ENCODE measurements at regions not wholly inside any gene's neighbourhood (a gene's known extent, or its start where the extent isn't known, plus 50 kb on each side); places are given as distances from the start of the nearest gene placed in this dataset.

- no peaks in the 10 kb centered on the region for H3K9me3 ChIP-seq
- TF ChIP-seq EP300 (IDR thresholded peaks at IDR 0.05) (no peak), POLR2AphosphoS5 (IDR thresholded peaks at IDR 0.05) (no peak), POLR2A (IDR thresholded peaks at IDR 0.05) (no peak)
- TF ChIP-seq, protein P1, sequence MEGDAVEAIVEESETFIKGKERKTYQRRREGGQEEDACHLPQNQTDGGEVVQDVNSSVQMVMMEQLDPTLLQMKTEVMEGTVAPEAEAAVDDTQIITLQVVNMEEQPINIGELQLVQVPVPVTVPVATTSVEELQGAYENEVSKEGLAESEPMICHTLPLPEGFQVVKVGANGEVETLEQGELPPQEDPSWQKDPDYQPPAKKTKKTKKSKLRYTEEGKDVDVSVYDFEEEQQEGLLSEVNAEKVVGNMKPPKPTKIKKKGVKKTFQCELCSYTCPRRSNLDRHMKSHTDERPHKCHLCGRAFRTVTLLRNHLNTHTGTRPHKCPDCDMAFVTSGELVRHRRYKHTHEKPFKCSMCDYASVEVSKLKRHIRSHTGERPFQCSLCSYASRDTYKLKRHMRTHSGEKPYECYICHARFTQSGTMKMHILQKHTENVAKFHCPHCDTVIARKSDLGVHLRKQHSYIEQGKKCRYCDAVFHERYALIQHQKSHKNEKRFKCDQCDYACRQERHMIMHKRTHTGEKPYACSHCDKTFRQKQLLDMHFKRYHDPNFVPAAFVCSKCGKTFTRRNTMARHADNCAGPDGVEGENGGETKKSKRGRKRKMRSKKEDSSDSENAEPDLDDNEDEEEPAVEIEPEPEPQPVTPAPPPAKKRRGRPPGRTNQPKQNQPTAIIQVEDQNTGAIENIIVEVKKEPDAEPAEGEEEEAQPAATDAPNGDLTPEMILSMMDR (IDR thresholded peaks at IDR 0.05), result no peak
- no peak overlapping the region for H3K4me3 ChIP-seq
- no peaks in the 10 kb centered on the region for H3K4me1 ChIP-seq
- no peaks in the 10 kb centered on the region for H3K27me3 ChIP-seq
- intact Hi-C loops (cut with DNase I), result no loop called here
- no peak for DNase-seq
- H3K27ac ChIP-seq, result no peak overlapping the region
- no peaks in the 10 kb centered on the region for H3K36me3 ChIP-seq
Measured at GRCh38 chr3:21934591-21934990, 183.6 kb upstream of the ZNF385D start.

DNA sequence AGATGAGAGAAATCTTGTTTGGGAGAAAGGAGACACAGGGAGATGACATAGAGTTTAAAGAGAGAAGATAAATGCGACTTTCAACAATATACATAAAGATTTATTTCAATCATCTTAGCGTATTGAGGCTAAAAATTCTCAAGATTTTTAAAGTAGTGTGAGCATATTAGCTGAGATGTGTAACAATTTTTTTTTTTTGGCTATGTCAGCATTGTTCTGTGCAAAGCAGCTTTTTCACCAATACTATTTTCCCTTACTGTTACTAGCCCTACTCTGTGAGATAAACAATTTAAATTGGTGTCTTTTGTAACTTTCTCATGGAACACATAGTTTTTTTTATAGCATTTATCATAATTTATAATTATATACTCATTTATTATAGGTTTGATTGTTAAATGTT, 185.2 kb upstream of the ZNF385D start:
- TF ChIP-seq POLR2A (IDR thresholded peaks at IDR 0.05), result no peak
- TF ChIP-seq, protein P1 (IDR thresholded peaks at IDR 0.05), result no peak
- no peak for TF ChIP-seq EP300 (IDR thresholded peaks at IDR 0.05)
- TF ChIP-seq POLR2AphosphoS5 (IDR thresholded peaks at IDR 0.05), result no peak
- Histone ChIP-seq H3K36me3 (no peaks in the 10 kb centered on the region), H3K9me3 (no peaks in the 10 kb centered on the region), H3K4me3 (no peak overlapping the region), H3K4me1 (no peaks in the 10 kb centered on the region), H3K27ac (no peak overlapping the region), H3K27me3 (no peaks in the 10 kb centered on the region)
- no peak for DNase-seq
- intact Hi-C loops (cut with DNase I), result no loop called here
- WGBS, 2 donors, result 88 to 95% methylated on average over 2 of the region's 2 CpGs

GRCh38 chr3:21938267-21938681, 187.3 kb upstream of the ZNF385D start:
- Histone ChIP-seq H3K9me3 (no peaks in the 10 kb centered on the region), H3K27me3 (no peaks in the 10 kb centered on the region), H3K4me3 (no peak overlapping the region), H3K4me1 (no peaks in the 10 kb centered on the region), H3K27ac (no peak overlapping the region), H3K36me3 (no peaks in the 10 kb centered on the region)
- no peak for DNase-seq
- no peak for TF ChIP-seq EP300 (IDR thresholded peaks at IDR 0.05)
- TF ChIP-seq POLR2AphosphoS5 (IDR thresholded peaks at IDR 0.05), result no peak
- no peak for TF ChIP-seq POLR2A (IDR thresholded peaks at IDR 0.05)
- TF ChIP-seq, protein P1 (IDR thresholded peaks at IDR 0.05), result no peak
- 86 to 88% methylated on average over 5 of the region's 5 CpGs for WGBS, 2 donors
- intact Hi-C loops (cut with DNase I), result no loop called here

GRCh38 chr3:21942328-21942727, 191.3 kb upstream of the ZNF385D start:
- TF ChIP-seq POLR2A (IDR thresholded peaks at IDR 0.05), result no peak
- TF ChIP-seq EP300 (IDR thresholded peaks at IDR 0.05), result no peak
- TF ChIP-seq POLR2AphosphoS5 (IDR thresholded peaks at IDR 0.05), result no peak
- TF ChIP-seq, protein P1 (IDR thresholded peaks at IDR 0.05), result no peak
- intact Hi-C loops (cut with DNase I), result no loop called here
- H3K27ac ChIP-seq, result no peak overlapping the region
- no peaks in the 10 kb centered on the region for H3K4me1 ChIP-seq
- no peak overlapping the region for H3K4me3 ChIP-seq
- no peaks in the 10 kb centered on the region for H3K36me3 ChIP-seq
- no peaks in the 10 kb centered on the region for H3K27me3 ChIP-seq
- DNase-seq, result no peak
- 65 to 71% methylated on average over 6 of the region's 6 CpGs for WGBS, 2 donors
- no peaks in the 10 kb centered on the region for H3K9me3 ChIP-seq

DNA sequence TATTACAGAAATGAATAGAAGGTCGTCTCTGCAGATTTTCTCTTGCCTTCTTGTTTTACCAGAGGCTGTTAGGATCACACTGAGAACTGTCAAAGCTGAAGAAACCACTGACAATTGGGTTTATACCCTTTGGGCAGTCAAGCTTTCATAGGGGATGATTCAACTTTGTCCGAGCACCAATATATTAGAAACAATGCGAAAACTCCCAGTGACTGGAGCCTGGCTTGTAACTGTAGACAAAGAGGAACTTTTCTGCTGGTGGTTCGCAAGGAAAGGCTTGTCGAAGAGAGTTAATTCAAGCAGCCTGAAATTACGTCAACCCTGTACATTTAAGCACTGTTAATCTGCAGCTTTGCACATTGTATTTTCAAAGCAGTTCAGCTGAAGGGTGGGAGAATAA, 193.2 kb upstream of the ZNF385D start:
- TF ChIP-seq EP300 (IDR thresholded peaks at IDR 0.05), result no peak
- TF ChIP-seq, protein P1 (IDR thresholded peaks at IDR 0.05), result no peak
- no peak for TF ChIP-seq POLR2AphosphoS5 (IDR thresholded peaks at IDR 0.05)
- no peak for TF ChIP-seq POLR2A (IDR thresholded peaks at IDR 0.05)
- Histone ChIP-seq H3K27ac (no peak overlapping the region), H3K36me3 (no peaks in the 10 kb centered on the region), H3K9me3 (no peaks in the 10 kb centered on the region), H3K27me3 (no peaks in the 10 kb centered on the region), H3K4me1 (no peaks in the 10 kb centered on the region), H3K4me3 (no peak overlapping the region)
- WGBS, 2 donors, result 66 to 79% methylated on average over 6 of the region's 6 CpGs
- intact Hi-C loops (cut with DNase I), result no loop called here
- no peak for DNase-seq
